DMS 273 (cell line): ENCODE measurements at regions not wholly inside any gene's neighbourhood (a gene's known extent, or its start where the extent isn't known, plus 50 kb on each side); places are given as distances from the start of the nearest gene placed in this dataset.
"Not testable (repeated sequence)": the region's sequence is repeated elsewhere in the genome, so short reads cannot be mapped to it uniquely, and the experiment has no call there.

Experiments
- DNase-seq: peaks from one replicate; lab custom pipeline; 2025; ENCODE audit not compliant: unreplicated experiment; lab: John Stamatoyannopoulos, UW

GRCh38 chr14:49946320-49947141, 53.6 kb downstream of the ARF6 start:
- DNase-seq = peak; percentile 96

GRCh38 chr14:49947506-49947905, 54.6 kb downstream of the ARF6 start:
- DNase-seq = peak; percentile 20

GRCh38 chr14:49950275-49951228, 57.7 kb downstream of the ARF6 start:
- peak; percentile 25 for DNase-seq

- no peak for DNase-seq
Measured at GRCh38 chr14:49951229-49951607, 58.3 kb downstream of the ARF6 start.

- DNase-seq = no peak
Measured at GRCh38 chr14:49951691-49952345, 58.9 kb downstream of the ARF6 start.

- no peak for DNase-seq
Measured at GRCh38 chr14:49953196-49953595, 60.3 kb downstream of the ARF6 start.

- no peak for DNase-seq
Measured at GRCh38 chr14:49954171-49954631, 61.3 kb downstream of the ARF6 start.

GRCh38 chr14:49955024-49955423, 62.1 kb downstream of the ARF6 start:
- DNase-seq = no peak

GRCh38 chr14:49957089-49957852, 64.4 kb downstream of the ARF6 start:
- DNase-seq = no peak

GRCh38 chr14:49959822-49960408, 67.0 kb downstream of the ARF6 start:
- no peak for DNase-seq

GRCh38 chr14:49960453-49960852, 67.6 kb downstream of the ARF6 start:
- DNase-seq = no peak

- DNase-seq = no peak
Measured at GRCh38 chr14:49961270-49962222, 68.7 kb downstream of the ARF6 start.

GRCh38 chr14:49962621-49963020, 69.7 kb downstream of the ARF6 start:
- no peak for DNase-seq

- not testable (repeated sequence) for DNase-seq
Measured at GRCh38 chr14:49965068-49965651, 72.3 kb downstream of the ARF6 start.

- no peak for DNase-seq
Measured at GRCh38 chr14:49966304-49966809, 73.5 kb downstream of the ARF6 start.

GRCh38 chr14:49966971-49967630, 74.2 kb downstream of the ARF6 start:
- no peak for DNase-seq

- no peak for DNase-seq
Measured at GRCh38 chr14:49969961-49970360, 77.1 kb downstream of the ARF6 start.
